DND-41 (cell line): ENCODE measurements at regions not wholly inside any gene's neighbourhood (a gene's known extent, or its start where the extent isn't known, plus 50 kb on each side); places are given as distances from the start of the nearest gene placed in this dataset.

Experiments used
- ATAC-seq: fragments of 200-7000 bp; cut with Tn5 transposase; 3 replicates; pipeline ENCODE4 v1.9.1; 2021; ENCODE audit warnings: low read depth; ENCODE audit not compliant: insufficient read depth
- DNase-seq: peaks from one replicate; pipeline ENCODE4 v3.0.0-alpha.2; 2020
- H2AFZ ChIP-seq: 2 replicates; pipeline ENCODE4 v1.6.0; 2012; ENCODE audit warnings: low read depth, low read length
- H3K27ac ChIP-seq: 2 replicates; pipeline ENCODE4 v1.5.1; 2012; ENCODE audit warnings: low read length, inconsistent platforms
- H3K27me3 ChIP-seq: fragments of 200-600 bp; sonication (generic); 2 replicates; pipeline ENCODE4 v1.6.0; 2012; ENCODE audit warnings: low read length, mild to moderate bottlenecking, inconsistent platforms; ENCODE audit not compliant: insufficient read depth, poor library complexity
- H3K36me3 ChIP-seq: 2 replicates; pipeline ENCODE4 v1.5.1; 2012; ENCODE audit warnings: low read length, inconsistent platforms; ENCODE audit not compliant: insufficient read depth
- H3K4me1 ChIP-seq: 2 replicates; pipeline ENCODE4 v1.5.1; 2012; ENCODE audit warnings: mild to moderate bottlenecking, low read length; ENCODE audit not compliant: insufficient read depth
- H3K4me2 ChIP-seq: 2 replicates; pipeline ENCODE4 v1.6.0; 2012; ENCODE audit warnings: mild to moderate bottlenecking, moderate library complexity, low read length, inconsistent platforms; ENCODE audit not compliant: insufficient read depth
- H3K4me3 ChIP-seq, 2 experiments: fragments of 200-600 bp in 1 of 2; shearing (Covaris generic) in 1 of 2; 2 replicates each; pipeline ENCODE4 v1.5.1; 2012 to 2016; ENCODE audit warnings: inconsistent platforms in 2 of 2, low read length in 2 of 2, mild to moderate bottlenecking in 2 of 2, low read depth in 1 of 2, moderate library complexity in 1 of 2
- H3K79me2 ChIP-seq: 2 replicates; pipeline ENCODE4 v1.6.0; 2012; ENCODE audit warnings: low read length, inconsistent platforms; ENCODE audit not compliant: insufficient read depth
- H3K9ac ChIP-seq: 2 replicates; pipeline ENCODE4 v1.6.0; 2012; ENCODE audit warnings: low read depth, mild to moderate bottlenecking, inconsistent platforms, low read length, moderate library complexity
- H3K9me3 ChIP-seq: 2 replicates; pipeline ENCODE4 v1.5.1; 2012; ENCODE audit warnings: low read length, moderate library complexity, mild to moderate bottlenecking, inconsistent platforms; ENCODE audit not compliant: insufficient read depth, severe bottlenecking
- H4K20me1 ChIP-seq: 2 replicates; pipeline ENCODE4 v1.6.0; 2012; ENCODE audit warnings: low read length; ENCODE audit not compliant: insufficient read depth
- EZH2 ChIP-seq: IDR thresholded peaks from 3 replicates; pipeline ENCODE4 v1.6.1; 2012; ENCODE audit warnings: borderline replicate concordance, low read depth, mild to moderate bottlenecking, moderate library complexity, low read length, inconsistent platforms; ENCODE audit not compliant: severe bottlenecking
- TF ChIP-seq, protein P1 (sequence below): IDR thresholded peaks from 2 replicates; pipeline ENCODE4 v1.5.1; 2012; ENCODE audit warnings: borderline replicate concordance, low read length, moderate library complexity, mild to moderate bottlenecking; ENCODE audit not compliant: poor library complexity, severe bottlenecking; ENCODE audit errors: extremely low read depth

DNA sequence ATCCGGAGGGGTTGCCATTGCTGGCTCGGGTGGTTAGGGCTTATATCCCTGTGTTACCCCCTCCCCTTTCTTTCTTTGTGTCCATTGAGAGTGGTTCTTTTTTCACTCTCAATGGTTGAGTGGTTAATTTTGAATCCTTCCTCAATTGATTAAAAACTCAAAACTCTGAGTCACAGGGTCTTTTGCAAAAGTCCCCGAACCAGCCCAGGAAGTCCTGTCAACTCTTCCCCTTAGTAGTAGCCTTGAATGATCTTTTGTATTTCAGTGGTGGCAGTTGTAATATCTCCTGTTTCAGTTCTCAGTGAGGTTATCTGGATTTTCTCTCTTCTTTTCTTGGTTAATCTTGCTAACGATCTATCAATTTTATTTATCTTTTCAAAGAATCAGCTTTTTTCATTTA is 170.0 kb upstream of the GYPA start:
- ATAC-seq (no peak), DNase-seq (no peak)
- H3K27me3 ChIP-seq: no peaks in the 10 kb centered on the region
- no peak overlapping the region for H3K4me3 ChIP-seq
- H3K27ac ChIP-seq: no peak overlapping the region
- H4K20me1 ChIP-seq: no peaks in the 10 kb centered on the region
- H3K79me2 ChIP-seq: no peaks in the 10 kb centered on the region
- H3K4me1 ChIP-seq: no peaks in the 10 kb centered on the region
- no peaks in the 10 kb centered on the region for H3K36me3 ChIP-seq
- no peak overlapping the region for H3K9ac ChIP-seq
- H3K4me2 ChIP-seq: no peak overlapping the region
- TF ChIP-seq, protein P1, sequence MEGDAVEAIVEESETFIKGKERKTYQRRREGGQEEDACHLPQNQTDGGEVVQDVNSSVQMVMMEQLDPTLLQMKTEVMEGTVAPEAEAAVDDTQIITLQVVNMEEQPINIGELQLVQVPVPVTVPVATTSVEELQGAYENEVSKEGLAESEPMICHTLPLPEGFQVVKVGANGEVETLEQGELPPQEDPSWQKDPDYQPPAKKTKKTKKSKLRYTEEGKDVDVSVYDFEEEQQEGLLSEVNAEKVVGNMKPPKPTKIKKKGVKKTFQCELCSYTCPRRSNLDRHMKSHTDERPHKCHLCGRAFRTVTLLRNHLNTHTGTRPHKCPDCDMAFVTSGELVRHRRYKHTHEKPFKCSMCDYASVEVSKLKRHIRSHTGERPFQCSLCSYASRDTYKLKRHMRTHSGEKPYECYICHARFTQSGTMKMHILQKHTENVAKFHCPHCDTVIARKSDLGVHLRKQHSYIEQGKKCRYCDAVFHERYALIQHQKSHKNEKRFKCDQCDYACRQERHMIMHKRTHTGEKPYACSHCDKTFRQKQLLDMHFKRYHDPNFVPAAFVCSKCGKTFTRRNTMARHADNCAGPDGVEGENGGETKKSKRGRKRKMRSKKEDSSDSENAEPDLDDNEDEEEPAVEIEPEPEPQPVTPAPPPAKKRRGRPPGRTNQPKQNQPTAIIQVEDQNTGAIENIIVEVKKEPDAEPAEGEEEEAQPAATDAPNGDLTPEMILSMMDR: no peak
- no peak for TF ChIP-seq EZH2
- H2AFZ ChIP-seq: no peak overlapping the region
- peaks cover 26% of the 10 kb centered on the region for H3K9me3 ChIP-seq

DNA sequence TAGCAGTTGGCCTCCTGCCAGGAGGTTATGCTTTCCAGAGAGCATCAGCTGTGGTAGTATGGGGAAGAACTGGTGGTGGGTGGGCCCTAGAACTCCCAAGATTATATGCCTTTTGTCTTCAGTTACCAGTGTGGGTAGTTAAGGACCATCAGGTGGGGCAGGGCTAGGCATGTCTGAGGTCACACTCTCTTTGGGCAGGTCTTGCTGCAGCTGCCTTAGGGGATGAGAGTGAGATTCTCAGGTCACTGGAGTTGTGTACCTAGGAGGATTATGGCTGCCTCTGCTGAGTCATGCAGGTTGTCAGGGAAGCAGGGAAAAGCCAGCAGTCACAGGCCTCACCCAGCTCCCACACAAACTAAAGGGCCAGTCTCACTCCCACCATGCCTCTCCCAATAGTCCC is 172.9 kb upstream of the GYPA start:
- Histone ChIP-seq H3K9me3 (peaks cover 26% of the 10 kb centered on the region), H3K4me3 (no peak overlapping the region), H3K27me3 (no peaks in the 10 kb centered on the region), H3K4me2 (no peak overlapping the region), H3K79me2 (no peaks in the 10 kb centered on the region), H3K27ac (no peak overlapping the region), H3K9ac (no peak overlapping the region), H4K20me1 (no peaks in the 10 kb centered on the region), H2AFZ (no peak overlapping the region), H3K36me3 (no peaks in the 10 kb centered on the region), H3K4me1 (no peaks in the 10 kb centered on the region)
- TF ChIP-seq EZH2: no peak
- TF ChIP-seq, protein P1: no peak
- ATAC-seq (no peak), DNase-seq (no peak)

DNA sequence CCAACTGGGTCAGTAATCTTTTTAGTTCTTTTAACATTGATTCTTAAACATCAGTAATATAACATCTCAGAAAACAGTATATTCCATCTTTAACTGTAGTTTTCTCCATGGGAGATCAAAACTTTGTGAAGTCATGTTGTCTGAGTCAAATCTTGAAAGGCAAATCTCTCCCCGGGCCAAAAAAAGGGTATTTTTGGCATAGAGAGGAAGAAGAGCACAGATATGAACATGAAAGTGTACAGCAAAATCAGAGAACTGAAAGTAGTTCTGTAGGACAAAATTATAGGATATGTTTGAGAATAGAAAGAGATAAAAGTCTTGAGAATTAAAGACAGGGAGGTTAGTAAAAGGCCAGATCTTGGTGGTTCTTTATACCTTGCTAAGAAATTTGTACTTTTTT is 176.4 kb upstream of the GYPA start:
- Histone ChIP-seq H3K4me2 (no peak overlapping the region), H3K9me3 (peaks cover 24% of the 10 kb centered on the region), H3K4me1 (no peaks in the 10 kb centered on the region), H3K9ac (no peak overlapping the region), H3K27me3 (no peaks in the 10 kb centered on the region), H3K4me3 (no peak overlapping the region), H3K36me3 (no peaks in the 10 kb centered on the region), H2AFZ (no peak overlapping the region), H3K27ac (no peak overlapping the region), H3K79me2 (no peaks in the 10 kb centered on the region), H4K20me1 (no peaks in the 10 kb centered on the region)
- no peak for DNase-seq
- no peak for ATAC-seq
- TF ChIP-seq, protein P1: no peak
- no peak for TF ChIP-seq EZH2

DNA sequence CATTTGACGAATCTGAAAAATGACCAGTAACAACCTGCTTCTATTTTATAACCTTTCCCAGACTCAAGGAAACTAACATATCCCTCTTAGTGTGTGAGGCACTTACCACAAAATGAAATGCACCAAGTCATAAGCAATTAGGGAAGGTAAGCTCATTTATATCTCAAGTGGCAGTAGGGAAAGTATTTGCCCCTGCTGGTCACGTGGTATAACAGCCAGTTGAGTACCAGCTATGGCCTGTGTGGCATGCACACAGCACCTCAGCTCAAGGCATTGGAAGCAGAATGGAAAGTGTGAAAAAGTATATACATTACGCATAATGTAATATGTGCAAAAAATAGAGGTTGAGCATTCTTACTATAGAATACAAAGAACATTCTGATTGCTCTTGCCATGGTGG is 178.3 kb upstream of the GYPA start:
- Histone ChIP-seq H3K36me3 (no peaks in the 10 kb centered on the region), H3K4me1 (no peaks in the 10 kb centered on the region), H3K4me3 (no peak overlapping the region), H3K9me3 (peaks cover 14% of the 10 kb centered on the region), H2AFZ (no peak overlapping the region), H3K27me3 (no peaks in the 10 kb centered on the region), H3K27ac (no peak overlapping the region), H3K4me2 (no peak overlapping the region), H3K79me2 (no peaks in the 10 kb centered on the region), H4K20me1 (no peaks in the 10 kb centered on the region), H3K9ac (no peak overlapping the region)
- ATAC-seq (no peak), DNase-seq (no peak)
- TF ChIP-seq, protein P1: no peak
- TF ChIP-seq EZH2: no peak
